Neural progenitor cell (in vitro differentiated cells): ENCODE measurements at regions not wholly inside any gene's neighbourhood (a gene's known extent, or its start where the extent isn't known, plus 50 kb on each side); places are given as distances from the start of the nearest gene placed in this dataset.

Source experiments
- CTCF ChIP-seq: fragments of 200-600 bp; sonication (generic); IDR thresholded peaks from 2 replicates; pipeline ENCODE4 v1.5.1; 2017; ENCODE audit warnings: antibody characterized with exemption, mild to moderate bottlenecking
- EZH2 ChIP-seq: fragments of 200-600 bp; sonication (generic); IDR thresholded peaks from 2 replicates; pipeline ENCODE4 v1.6.1; 2017; ENCODE audit warnings: antibody characterized with exemption, mild to moderate bottlenecking, moderate library complexity
- EZH2phosphoT487 ChIP-seq: fragments of 200-600 bp; sonication (generic); IDR thresholded peaks from 2 replicates; pipeline ENCODE4 v1.6.1; 2017; ENCODE audit warnings: antibody characterized with exemption

GRCh38 chr1:238621405-238621804, 730.7 kb upstream of the ZP4 start:
- TF ChIP-seq CTCF: no peak
- TF ChIP-seq EZH2: no peak
- TF ChIP-seq EZH2phosphoT487: no peak
